HG02571 (cell line): ENCODE measurements at regions not wholly inside any gene's neighbourhood (a gene's known extent, or its start where the extent isn't known, plus 50 kb on each side); places are given as distances from the start of the nearest gene placed in this dataset.

Source experiments
- ATAC-seq: cut with Tn5 transposase; IDR thresholded peaks from one replicate; pipeline ENCODE4 v1.9.1; 2021; ENCODE audit warnings: mild to moderate bottlenecking, moderate library complexity; ENCODE audit not compliant: unreplicated experiment

DNA sequence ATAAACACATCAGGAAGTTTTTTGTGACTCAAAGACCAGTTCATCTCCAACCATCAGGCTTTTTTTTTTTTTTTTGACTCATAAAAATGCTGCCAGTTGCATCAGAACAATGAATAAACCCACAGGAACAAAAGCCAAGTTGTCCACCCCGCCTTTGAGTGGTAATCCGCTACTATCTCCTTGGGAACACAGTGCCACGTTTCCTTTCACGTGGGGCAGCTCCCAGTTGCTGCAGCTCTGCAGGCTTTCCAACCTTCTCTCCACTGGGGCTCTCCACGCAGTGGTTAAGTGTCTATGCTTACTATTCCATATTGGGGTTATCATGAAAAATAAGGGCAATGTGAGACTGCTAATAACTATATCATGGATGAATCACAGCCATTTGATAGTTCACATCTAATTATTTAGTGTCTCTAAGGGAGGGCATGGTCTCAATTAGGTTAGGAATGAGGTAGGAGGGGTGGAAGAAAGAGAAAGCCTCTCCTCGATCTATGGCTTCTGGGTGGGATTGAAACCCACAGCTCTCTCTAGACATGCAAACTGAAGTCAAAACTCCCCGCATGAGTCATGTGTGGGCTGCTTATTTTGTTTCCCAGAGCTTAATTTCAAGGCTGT, 55.8 kb upstream of the ACTBL2 start:
- no peak for ATAC-seq

DNA sequence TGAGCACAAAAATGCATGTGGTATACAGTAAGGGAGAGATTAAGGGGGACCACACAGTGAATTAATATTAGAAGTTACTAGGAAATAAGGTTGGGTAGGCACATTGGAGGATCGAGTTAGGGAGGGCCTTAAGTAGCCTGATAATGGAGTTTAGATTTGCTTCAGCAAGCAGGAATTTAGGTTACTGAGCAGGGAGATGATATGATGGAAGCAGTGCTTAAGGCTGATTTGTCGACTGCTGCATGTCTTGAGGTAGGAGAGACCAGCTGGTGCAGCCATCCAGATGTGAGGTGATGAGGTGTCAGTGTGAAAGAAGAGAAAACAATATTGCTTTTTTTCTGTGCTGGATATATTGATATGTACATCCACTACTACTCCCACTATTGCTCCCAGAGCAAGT, 55.2 kb upstream of the ACTBL2 start:
- no peak for ATAC-seq

DNA sequence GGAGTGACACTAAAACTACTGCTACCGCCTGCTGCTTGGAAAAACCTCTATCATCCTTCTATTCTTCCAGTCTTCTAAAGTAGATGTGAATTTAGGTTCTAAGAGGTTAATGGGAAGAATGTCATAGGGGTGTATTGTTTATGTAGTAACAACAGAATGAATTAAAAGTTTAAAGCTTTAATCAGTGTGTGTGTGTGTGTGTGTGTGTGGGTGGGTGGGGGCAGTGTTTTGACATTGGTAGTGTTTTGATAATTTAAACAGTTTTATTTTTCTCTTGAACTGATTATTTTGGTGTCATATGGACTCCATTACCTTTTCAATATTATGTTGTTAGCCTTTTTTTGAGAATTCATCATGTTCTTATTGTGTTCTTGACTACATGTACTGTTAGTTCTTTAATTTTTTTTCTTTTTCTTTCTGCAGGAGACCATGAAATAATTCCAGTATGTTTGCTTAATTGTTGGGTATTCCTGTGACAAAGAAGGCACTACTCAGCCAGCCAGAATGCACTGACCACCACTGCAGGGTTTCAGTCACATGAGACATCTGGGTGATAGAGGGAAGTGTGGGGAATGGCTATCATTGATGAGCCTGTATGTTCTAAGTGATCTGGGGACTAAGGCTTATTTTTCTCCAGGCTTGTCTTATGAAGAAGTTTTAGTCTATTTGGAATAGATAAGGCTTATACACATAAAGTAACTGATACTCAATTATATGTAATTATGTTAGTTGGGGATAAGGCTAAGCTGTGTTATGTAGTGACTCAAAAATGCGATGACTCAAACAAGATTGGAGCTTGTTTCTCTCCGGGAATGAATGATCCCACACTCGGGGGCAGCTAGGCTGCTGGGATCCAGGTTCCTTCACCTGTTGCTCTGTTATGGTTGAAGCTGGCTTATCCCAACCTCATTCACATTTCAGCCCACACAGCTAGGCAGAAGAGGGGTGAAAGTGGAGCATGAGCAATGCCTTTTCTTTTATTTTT, 50.2 kb upstream of the ACTBL2 start:
- no peak for ATAC-seq
